Esophagus squamous epithelium (tissue), 4 donors: ENCODE measurements at regions not wholly inside any gene's neighbourhood (a gene's known extent, or its start where the extent isn't known, plus 50 kb on each side); places are given as distances from the start of the nearest gene placed in this dataset.

Source experiments
- POLR2A ChIP-seq, 4 donors: fragments of 450-650 bp; IDR thresholded peaks; one replicate each; pipeline ENCODE4 v1.6.1; 2017; ENCODE audit warnings: antibody characterized with exemption in 4 of 4, mild to moderate bottlenecking in 4 of 4, moderate library complexity in 3 of 4
- TF ChIP-seq, protein P1 (sequence below), 6 experiments: fragments of 450-650 bp in 4 of 6; fragments of 200-600 bp in 2 of 6; sonication (generic) in 2 of 6; IDR thresholded peaks; one replicate each; pipeline ENCODE4 v1.5.1; 2016 to 2019; ENCODE audit warnings: antibody characterized with exemption in 6 of 6, mild to moderate bottlenecking in 4 of 6, moderate library complexity in 4 of 6

DNA sequence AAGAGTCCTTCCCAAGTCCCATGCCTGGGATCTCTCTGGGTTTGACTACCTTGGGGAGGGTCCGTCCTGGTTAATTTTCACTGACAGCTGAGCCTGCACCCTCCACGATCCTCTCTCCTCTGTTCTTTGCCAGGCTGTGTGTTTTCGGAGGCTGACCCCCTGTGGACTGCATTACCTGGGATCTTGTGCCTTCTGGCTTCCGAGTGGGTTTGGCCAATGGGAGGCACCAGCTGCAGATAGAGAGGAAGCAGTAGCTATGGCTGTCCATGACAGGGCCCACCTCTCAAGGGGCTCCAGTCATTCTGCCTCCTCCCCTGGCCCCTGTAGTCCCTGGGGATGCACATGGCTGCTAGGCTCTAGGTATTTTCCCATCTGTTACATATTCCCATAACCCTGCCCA lies 285.0 kb downstream of the DMRT2 start:
- TF ChIP-seq, protein P1, sequence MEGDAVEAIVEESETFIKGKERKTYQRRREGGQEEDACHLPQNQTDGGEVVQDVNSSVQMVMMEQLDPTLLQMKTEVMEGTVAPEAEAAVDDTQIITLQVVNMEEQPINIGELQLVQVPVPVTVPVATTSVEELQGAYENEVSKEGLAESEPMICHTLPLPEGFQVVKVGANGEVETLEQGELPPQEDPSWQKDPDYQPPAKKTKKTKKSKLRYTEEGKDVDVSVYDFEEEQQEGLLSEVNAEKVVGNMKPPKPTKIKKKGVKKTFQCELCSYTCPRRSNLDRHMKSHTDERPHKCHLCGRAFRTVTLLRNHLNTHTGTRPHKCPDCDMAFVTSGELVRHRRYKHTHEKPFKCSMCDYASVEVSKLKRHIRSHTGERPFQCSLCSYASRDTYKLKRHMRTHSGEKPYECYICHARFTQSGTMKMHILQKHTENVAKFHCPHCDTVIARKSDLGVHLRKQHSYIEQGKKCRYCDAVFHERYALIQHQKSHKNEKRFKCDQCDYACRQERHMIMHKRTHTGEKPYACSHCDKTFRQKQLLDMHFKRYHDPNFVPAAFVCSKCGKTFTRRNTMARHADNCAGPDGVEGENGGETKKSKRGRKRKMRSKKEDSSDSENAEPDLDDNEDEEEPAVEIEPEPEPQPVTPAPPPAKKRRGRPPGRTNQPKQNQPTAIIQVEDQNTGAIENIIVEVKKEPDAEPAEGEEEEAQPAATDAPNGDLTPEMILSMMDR (IDR thresholded peaks at IDR 0.05), result no peak
- no peak for TF ChIP-seq POLR2A (IDR thresholded peaks at IDR 0.05)
